SH-SY5Y (cell line): ENCODE measurements at regions not wholly inside any gene's neighbourhood (a gene's known extent, or its start where the extent isn't known, plus 50 kb on each side); places are given as distances from the start of the nearest gene placed in this dataset.

Experiments
- GATA2 ChIP-seq: IDR thresholded peaks from 2 replicates; pipeline ENCODE4 v1.6.1; 2011; ENCODE audit warnings: mild to moderate bottlenecking, low read depth, low read length
- GATA3 ChIP-seq: IDR thresholded peaks from 2 replicates; pipeline ENCODE4 v1.6.1; 2011; ENCODE audit warnings: low read depth, mild to moderate bottlenecking, low read length, moderate library complexity

DNA sequence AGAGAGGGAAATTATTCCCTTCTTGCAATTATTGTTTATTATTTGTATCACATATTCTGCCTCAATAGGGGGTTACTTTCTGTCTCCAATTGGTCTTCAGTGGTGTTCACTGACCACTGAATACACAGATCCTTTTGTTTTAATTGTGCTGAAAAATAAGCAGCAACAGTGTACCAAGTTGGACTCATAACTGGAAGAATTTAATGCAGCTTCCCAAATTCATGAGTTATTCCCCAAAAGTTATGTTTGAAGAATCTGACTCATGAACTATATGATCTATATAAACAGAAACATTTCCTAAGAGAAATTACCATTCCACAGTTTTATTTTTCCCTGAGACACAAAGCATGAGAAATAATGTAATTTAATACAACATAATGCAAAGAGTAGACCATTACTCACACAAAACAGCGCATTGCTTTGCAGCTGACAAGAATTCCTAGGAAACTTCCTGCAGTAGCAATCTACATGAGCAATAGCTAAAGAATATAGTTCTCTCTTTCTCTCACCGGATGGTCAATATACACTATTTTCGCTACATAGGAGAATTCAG is 479.2 kb downstream of the HTR7 start:
- TF ChIP-seq GATA2 (no peak), GATA3 (no peak)
